WERI-Rb-1 (cell line): ENCODE measurements at regions not wholly inside any gene's neighbourhood (a gene's known extent, or its start where the extent isn't known, plus 50 kb on each side); places are given as distances from the start of the nearest gene placed in this dataset.

Source experiments
- DNase-seq: peaks from one replicate; pipeline ENCODE4 v3.0.0-alpha.2; 2020
- H3K27ac ChIP-seq: fragments of 250-450 bp; sonication (Bioruptor Pico); 2 replicates; pipeline ENCODE4 v1.5.1; 2020; ENCODE audit warnings: mild to moderate bottlenecking, moderate library complexity
- H3K27me3 ChIP-seq: fragments of 250-450 bp; sonication (Bioruptor Pico); 2 replicates; pipeline ENCODE4 v1.5.1; 2021; ENCODE audit warnings: mild to moderate bottlenecking, low read depth, moderate library complexity; ENCODE audit not compliant: insufficient read depth, severe bottlenecking
- H3K36me3 ChIP-seq: fragments of 250-450 bp; sonication (Bioruptor Pico); 2 replicates; pipeline ENCODE4 v1.5.1; 2020; ENCODE audit warnings: mild to moderate bottlenecking, moderate library complexity
- H3K4me3 ChIP-seq: 2 replicates; pipeline ENCODE4 v1.5.1; 2011; ENCODE audit warnings: low read depth, mild to moderate bottlenecking, control low read depth, low read length
- H3K9me3 ChIP-seq: fragments of 250-450 bp; sonication (Bioruptor Pico); 2 replicates; pipeline ENCODE4 v1.5.1; 2021; ENCODE audit warnings: mild to moderate bottlenecking, moderate library complexity; ENCODE audit not compliant: severe bottlenecking
- CTCF ChIP-seq: IDR thresholded peaks from 2 replicates; pipeline ENCODE4 v1.5.1; 2011; ENCODE audit warnings: low read depth, mild to moderate bottlenecking, control low read depth, inconsistent platforms, low read length

- no peak for TF ChIP-seq CTCF
- DNase-seq = no peak
- Histone ChIP-seq H3K4me3 (no peak overlapping the region), H3K36me3 (no peaks in the 10 kb centered on the region), H3K27me3 (no peaks in the 10 kb centered on the region), H3K9me3 (no peaks in the 10 kb centered on the region), H3K27ac (no peak overlapping the region)
Observed at GRCh38 chr5:27353970-27354369, 315.6 kb upstream of the CDH9 start.

- TF ChIP-seq CTCF = no peak
- no peak for DNase-seq
- no peak overlapping the region for H3K4me3 ChIP-seq
- H3K27me3 ChIP-seq = no peaks in the 10 kb centered on the region
- no peak overlapping the region for H3K27ac ChIP-seq
- H3K36me3 ChIP-seq = no peaks in the 10 kb centered on the region
- no peaks in the 10 kb centered on the region for H3K9me3 ChIP-seq
Observed at GRCh38 chr5:27353540-27353939, 315.2 kb upstream of the CDH9 start.

GRCh38 chr5:27341342-27341741 lies 303.0 kb upstream of the CDH9 start:
- TF ChIP-seq CTCF = no peak

GRCh38 chr5:27336817-27337216 lies 298.4 kb upstream of the CDH9 start:
- Histone ChIP-seq H3K4me3 (no peak overlapping the region), H3K27me3 (no peaks in the 10 kb centered on the region), H3K9me3 (no peaks in the 10 kb centered on the region), H3K36me3 (no peaks in the 10 kb centered on the region), H3K27ac (no peak overlapping the region)
- TF ChIP-seq CTCF = no peak
- no peak for DNase-seq

More at GRCh38 chr5:27341342-27341741, 303.0 kb upstream of the CDH9 start:
- H3K27ac ChIP-seq = no peak overlapping the region
- H3K36me3 ChIP-seq = no peaks in the 10 kb centered on the region
- H3K4me3 ChIP-seq = no peak overlapping the region
- no peaks in the 10 kb centered on the region for H3K9me3 ChIP-seq
- no peaks in the 10 kb centered on the region for H3K27me3 ChIP-seq
- no peak for DNase-seq

GRCh38 chr5:27328480-27328879 lies 290.1 kb upstream of the CDH9 start:
- TF ChIP-seq CTCF = no peak
- DNase-seq = no peak
- no peaks in the 10 kb centered on the region for H3K36me3 ChIP-seq
- no peaks in the 10 kb centered on the region for H3K27me3 ChIP-seq
- H3K4me3 ChIP-seq = no peak overlapping the region
- no peak overlapping the region for H3K27ac ChIP-seq
- H3K9me3 ChIP-seq = no peaks in the 10 kb centered on the region

GRCh38 chr5:27325513-27325912 lies 287.1 kb upstream of the CDH9 start:
- no peak for TF ChIP-seq CTCF
- no peak for DNase-seq
- Histone ChIP-seq H3K27ac (no peak overlapping the region), H3K4me3 (no peak overlapping the region), H3K9me3 (no peaks in the 10 kb centered on the region), H3K36me3 (no peaks in the 10 kb centered on the region), H3K27me3 (no peaks in the 10 kb centered on the region)
